GM12875 (cell line): ENCODE measurements at regions not wholly inside any gene's neighbourhood (a gene's known extent, or its start where the extent isn't known, plus 50 kb on each side); places are given as distances from the start of the nearest gene placed in this dataset.
"Not testable (repeated sequence)": the region's sequence is repeated elsewhere in the genome, so short reads cannot be mapped to it uniquely, and the experiment has no call there.

Experiments
- H3K4me3 ChIP-seq: one replicate; pipeline ENCODE4 v1.5.1; 2011; ENCODE audit warnings: low read depth, low read length, control low read depth
- TF ChIP-seq, protein P1 (sequence below): IDR thresholded peaks from 2 replicates; pipeline ENCODE4 v1.5.1; 2011; ENCODE audit warnings: low read depth, mild to moderate bottlenecking, control low read depth, inconsistent platforms, low read length, moderate library complexity, borderline replicate concordance; ENCODE audit not compliant: insufficient read depth

DNA sequence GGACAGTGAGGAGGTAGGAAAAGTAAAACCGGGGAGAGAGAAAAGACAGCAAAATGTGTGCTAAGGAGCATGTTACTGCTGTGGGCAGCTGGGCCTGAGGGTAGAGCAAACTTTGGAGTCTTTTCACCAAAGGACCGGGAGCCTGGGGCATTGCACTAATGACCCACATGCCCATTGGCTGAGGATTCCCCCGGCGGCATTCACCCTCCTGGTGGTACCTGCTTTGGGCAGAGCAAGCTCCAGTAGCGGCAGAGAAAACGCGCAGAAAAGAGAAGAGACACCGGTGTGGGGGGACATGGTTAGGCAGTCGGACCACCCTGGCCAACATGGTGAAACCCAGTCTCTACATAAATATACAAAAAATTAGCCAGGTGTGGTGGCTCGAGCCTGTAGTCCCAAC, 83.4 kb upstream of the ESRRB start:
- no peak overlapping the region for H3K4me3 ChIP-seq
- TF ChIP-seq, protein P1, sequence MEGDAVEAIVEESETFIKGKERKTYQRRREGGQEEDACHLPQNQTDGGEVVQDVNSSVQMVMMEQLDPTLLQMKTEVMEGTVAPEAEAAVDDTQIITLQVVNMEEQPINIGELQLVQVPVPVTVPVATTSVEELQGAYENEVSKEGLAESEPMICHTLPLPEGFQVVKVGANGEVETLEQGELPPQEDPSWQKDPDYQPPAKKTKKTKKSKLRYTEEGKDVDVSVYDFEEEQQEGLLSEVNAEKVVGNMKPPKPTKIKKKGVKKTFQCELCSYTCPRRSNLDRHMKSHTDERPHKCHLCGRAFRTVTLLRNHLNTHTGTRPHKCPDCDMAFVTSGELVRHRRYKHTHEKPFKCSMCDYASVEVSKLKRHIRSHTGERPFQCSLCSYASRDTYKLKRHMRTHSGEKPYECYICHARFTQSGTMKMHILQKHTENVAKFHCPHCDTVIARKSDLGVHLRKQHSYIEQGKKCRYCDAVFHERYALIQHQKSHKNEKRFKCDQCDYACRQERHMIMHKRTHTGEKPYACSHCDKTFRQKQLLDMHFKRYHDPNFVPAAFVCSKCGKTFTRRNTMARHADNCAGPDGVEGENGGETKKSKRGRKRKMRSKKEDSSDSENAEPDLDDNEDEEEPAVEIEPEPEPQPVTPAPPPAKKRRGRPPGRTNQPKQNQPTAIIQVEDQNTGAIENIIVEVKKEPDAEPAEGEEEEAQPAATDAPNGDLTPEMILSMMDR: no peak

DNA sequence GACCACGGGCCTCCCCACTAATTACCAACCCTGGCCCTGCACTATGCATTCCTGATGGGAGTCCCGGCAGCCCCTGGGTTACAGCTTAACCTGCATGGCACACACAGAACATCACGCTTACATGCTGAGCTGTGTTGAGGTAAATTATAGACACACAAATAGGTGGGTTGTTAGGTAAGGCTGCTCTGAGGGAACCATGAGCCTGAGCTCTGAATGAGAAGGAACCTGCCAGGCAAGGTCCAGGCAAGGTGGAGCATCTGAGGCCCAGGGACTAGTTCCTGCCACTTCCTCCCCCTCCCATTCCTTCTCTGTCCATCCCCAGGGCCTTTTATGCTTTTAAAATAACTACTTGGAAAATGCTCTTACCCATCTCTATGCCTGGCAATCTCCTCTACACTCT, 82.7 kb upstream of the ESRRB start:
- H3K4me3 ChIP-seq: no peak overlapping the region
- TF ChIP-seq, protein P1: no peak

DNA sequence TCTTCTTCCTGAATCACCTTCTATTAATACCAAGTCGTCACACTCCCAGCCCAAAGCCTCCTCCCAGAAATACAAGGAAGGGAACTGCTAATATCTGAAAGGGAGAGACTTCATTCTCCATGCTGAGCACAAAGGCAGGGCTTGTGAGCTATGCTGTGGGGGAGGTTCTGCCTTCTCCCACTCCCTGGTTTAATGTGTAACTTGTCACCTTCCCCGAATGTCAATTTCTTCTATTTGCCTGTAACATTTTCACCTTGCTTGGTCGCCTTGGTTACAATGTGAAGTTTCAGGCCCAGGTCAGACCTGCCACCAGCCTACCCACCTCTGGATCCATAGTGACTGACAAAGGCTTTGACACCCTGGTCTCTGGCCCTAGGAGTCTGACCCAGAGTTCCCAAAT, 82.0 kb upstream of the ESRRB start:
- H3K4me3 ChIP-seq: no peak overlapping the region
- TF ChIP-seq, protein P1: no peak

DNA sequence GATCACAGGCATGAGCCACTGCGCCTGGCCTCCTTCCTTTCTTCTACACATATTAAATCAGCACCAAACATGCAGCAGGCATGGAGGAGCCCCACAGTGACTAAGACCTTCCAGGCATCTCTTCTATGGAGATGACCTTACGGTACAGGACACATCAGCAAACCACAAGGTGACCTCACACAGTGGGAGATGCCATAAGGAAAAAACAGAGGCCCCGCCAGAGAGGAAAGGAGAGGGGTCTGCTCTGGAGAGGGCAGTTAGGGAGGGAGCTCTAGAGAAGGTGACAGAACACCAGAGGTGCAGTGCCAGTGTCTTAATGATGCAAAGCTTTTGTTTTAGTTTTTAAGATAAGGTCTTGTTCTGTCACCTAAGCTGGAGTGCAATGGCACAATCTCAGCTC, 81.1 kb upstream of the ESRRB start:
- TF ChIP-seq, protein P1: no peak

DNA sequence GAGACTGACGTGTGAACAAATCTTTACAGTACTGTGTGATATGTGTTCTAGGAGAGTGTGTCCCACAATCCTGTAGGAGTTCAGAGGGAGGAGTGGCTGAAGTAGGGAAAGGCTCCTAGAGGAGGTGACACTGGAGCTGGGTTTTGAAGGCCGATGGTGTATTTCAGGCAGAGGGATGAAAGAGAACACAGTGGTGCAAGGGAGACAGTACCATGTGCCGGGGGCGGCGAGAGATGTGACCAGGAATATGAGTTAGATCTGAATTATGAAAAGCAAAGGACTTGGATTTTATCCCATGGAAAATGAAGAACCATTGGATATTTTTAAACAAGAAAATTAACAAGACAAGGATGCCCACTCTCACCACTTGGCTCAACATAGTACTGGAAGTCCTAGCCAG, 77.0 kb upstream of the ESRRB start:
- TF ChIP-seq, protein P1: no peak
- H3K4me3 ChIP-seq: no peak overlapping the region

More for the DNA sequence above, 81.1 kb upstream of the ESRRB start:
- no peak overlapping the region for H3K4me3 ChIP-seq

DNA sequence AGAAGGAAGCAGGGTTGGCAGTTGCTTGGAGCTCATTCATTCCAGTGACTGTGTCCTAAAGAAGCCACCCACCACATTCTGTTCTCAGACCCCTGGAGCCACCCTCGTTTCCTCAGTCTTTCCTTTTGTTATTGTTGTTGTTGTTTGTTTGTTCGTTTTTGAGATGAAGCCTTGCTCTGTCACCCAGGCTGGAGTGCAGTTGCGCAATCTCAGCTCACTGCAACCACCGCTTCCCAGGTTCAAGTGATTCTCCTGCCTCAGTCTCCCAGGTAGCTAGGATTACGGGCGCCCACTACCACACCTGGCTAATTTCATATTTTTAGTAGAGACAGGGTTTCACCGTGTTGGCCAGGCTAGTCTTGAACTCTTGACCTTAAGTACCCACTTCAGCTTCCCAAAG, 72.7 kb upstream of the ESRRB start:
- H3K4me3 ChIP-seq: not testable (repeated sequence)

DNA sequence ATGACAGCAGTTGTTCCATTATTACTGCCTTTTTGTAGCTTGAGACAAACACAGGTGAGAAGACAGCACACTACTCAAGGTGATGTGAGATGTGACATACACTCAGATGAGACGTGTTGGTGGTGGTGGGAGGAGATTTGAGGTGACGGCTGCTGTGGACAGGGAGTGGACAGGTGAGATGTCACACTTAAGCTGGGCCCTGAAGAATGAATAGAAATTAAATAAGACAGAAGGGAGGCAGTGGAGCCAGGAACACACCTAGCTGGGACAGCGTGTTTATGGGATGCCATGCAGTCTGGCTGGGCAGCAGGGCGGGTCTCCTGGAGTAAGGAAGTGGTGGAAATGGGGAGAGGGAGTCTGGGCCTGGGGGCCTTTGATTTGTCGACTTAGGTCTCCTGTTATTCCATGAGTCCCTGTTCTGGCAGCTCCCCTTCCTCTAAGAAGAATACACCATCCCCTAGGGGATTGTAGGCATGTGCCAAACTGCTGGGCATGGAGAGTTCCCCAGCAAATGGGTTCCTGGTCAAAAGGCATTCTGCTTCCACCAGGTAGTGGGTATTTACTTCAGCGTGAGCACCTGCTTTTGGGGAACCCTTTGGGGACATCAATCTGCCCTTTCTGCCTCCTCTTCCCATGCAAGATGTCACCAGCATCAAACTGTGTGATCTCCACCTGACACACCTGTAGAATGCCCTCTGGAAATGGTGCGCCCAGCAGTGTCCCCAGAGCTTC, 71.2 kb upstream of the ESRRB start:
- no peak overlapping the region for H3K4me3 ChIP-seq
- TF ChIP-seq, protein P1: no peak

DNA sequence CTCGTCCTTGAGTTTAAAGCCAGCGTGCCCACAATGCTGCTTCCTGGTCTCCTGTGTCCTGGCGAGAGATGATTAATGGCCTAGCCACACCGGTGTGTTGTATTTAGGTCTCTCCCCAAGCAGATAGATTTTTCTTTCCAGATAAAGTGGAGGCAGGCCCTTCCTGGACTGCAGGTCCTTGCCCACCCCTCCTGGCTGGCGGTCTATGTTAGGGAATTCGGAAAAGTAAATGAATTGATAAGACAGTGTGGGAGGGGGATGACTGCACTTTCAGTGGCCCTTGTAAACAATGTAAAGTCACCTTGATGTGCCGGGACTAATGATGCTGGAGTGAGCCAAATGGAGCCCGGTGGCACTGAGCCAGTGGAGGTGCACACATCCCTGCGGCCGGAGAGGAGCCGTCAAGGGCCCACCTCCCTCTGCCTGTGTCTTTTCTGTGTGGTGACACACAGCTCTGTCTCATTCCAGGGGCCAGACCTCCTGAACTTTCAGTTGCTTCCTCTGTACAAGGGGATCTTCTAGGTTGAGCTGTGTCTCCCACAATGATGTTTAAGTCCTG, 70.6 kb upstream of the ESRRB start:
- no peak overlapping the region for H3K4me3 ChIP-seq
- TF ChIP-seq, protein P1: no peak
